H1 (cell line): ENCODE measurements at regions not wholly inside any gene's neighbourhood (a gene's known extent, or its start where the extent isn't known, plus 50 kb on each side); places are given as distances from the start of the nearest gene placed in this dataset.
"Not testable (repeated sequence)": the region's sequence is repeated elsewhere in the genome, so short reads cannot be mapped to it uniquely, and the experiment has no call there.

Experiments
- CTCF ChIA-PET: fragments of 300-600 bp; sonication (Branson Sonifier 250); formaldehyde crosslinking; loops from one replicate; lab custom pipeline; 2021; ENCODE audit not compliant: partially characterized antibody; lab: Charles Lee
- POLR2A ChIA-PET: fragments of 300-600 bp; sonication (Branson Sonifier 250); formaldehyde crosslinking; loops from one replicate; lab custom pipeline; 2021; ENCODE audit warnings: inconsistent platforms; ENCODE audit not compliant: partially characterized antibody; lab: Charles Lee
- DNase-seq, 2 experiments: peaks; one replicate each; pipeline versions ENCODE4 v3.0.0 to v3.0.0-alpha.2; 2010 to 2022; ENCODE audit warnings: low spot score in 2 of 2, low read depth in 1 of 2, mixed read lengths in 1 of 2
- FAIRE-seq: peaks from 2 replicates; lab custom pipeline; 2011; peaks lifted over from hg19 to GRCh38; lab: Jason Lieb, UNC
- H2AFZ ChIP-seq: 2 replicates; pipeline ENCODE4 v1.8.1; 2012; ENCODE audit warnings: low read length, inconsistent platforms
- H2AK5ac ChIP-seq: 2 replicates; pipeline ENCODE4 v1.6.1; 2013; ENCODE audit warnings: low read depth, low read length
- H2BK120ac ChIP-seq: replicated peaks from 2 replicates; pipeline ENCODE3; 2013; ENCODE audit warnings: low read depth, low read length, inconsistent platforms
- H2BK12ac ChIP-seq: 2 replicates; pipeline ENCODE4 v1.6.1; 2013; ENCODE audit warnings: low read depth, low read length
- H2BK15ac ChIP-seq: 2 replicates; pipeline ENCODE4 v1.6.1; 2013; ENCODE audit warnings: low read length
- H2BK20ac ChIP-seq: 2 replicates; pipeline ENCODE4 v1.6.1; 2013; ENCODE audit warnings: low read length
- H2BK5ac ChIP-seq: 2 replicates; pipeline ENCODE4 v1.6.1; 2013; ENCODE audit warnings: low read depth, low read length
- H3K14ac ChIP-seq: 2 replicates; pipeline ENCODE4 v1.6.1; 2013; ENCODE audit warnings: inconsistent platforms; ENCODE audit not compliant: insufficient read length
- H3K18ac ChIP-seq: 2 replicates; pipeline ENCODE4 v1.6.1; 2013; ENCODE audit warnings: low read length; ENCODE audit errors: extremely low read depth
- H3K23ac ChIP-seq: 2 replicates; pipeline ENCODE4 v1.6.1; 2013; ENCODE audit warnings: inconsistent platforms; ENCODE audit not compliant: insufficient read length
- H3K23me2 ChIP-seq: 2 replicates; pipeline ENCODE4 v1.6.1; 2013; ENCODE audit warnings: low read depth, low read length
- H3K27ac ChIP-seq: 2 replicates; pipeline ENCODE4 v1.6.1; 2011; ENCODE audit warnings: low read depth, low read length, inconsistent platforms
- H3K27me3 ChIP-seq, 4 experiments: replicated peaks in 1 of 4; 1 replicate in 1 of 4; 2 replicates in 3 of 4; pipeline versions ENCODE4 v1.6.1 to v1.8.1; 2011 to 2013; ENCODE audit warnings: low read length in 3 of 4, mild to moderate bottlenecking in 3 of 4, inconsistent platforms in 2 of 4, mixed read lengths in 2 of 4, moderate library complexity in 1 of 4; ENCODE audit not compliant: control insufficient read depth in 3 of 4, insufficient read depth in 3 of 4; ENCODE audit errors: extremely low read depth in 1 of 4
- H3K36me3 ChIP-seq, 4 experiments: 2 replicates each; pipeline versions ENCODE4 v1.6.1 to v1.8.1; 2011 to 2013; ENCODE audit warnings: mild to moderate bottlenecking in 4 of 4, low read length in 3 of 4, moderate library complexity in 2 of 4, control low read depth in 1 of 4, inconsistent platforms in 1 of 4; ENCODE audit not compliant: insufficient read depth in 4 of 4, control insufficient read depth in 2 of 4
- H3K4ac ChIP-seq: replicated peaks from 2 replicates; pipeline ENCODE3; 2013; ENCODE audit warnings: low read length, low read depth, mixed read lengths, inconsistent platforms; ENCODE audit not compliant: insufficient read length
- H3K4me1 ChIP-seq, 4 experiments: replicated peaks in 1 of 4; 1 replicate in 1 of 4; 2 replicates in 3 of 4; pipeline versions ENCODE4 v1.6.1 to v1.8.1; 2011 to 2013; ENCODE audit warnings: low read length in 3 of 4, inconsistent platforms in 2 of 4, mixed read lengths in 1 of 4; ENCODE audit not compliant: insufficient read depth in 4 of 4, control insufficient read depth in 3 of 4
- H3K4me2 ChIP-seq, 2 experiments: 2 replicates each; pipeline versions ENCODE4 v1.6.1 to v1.8.1; 2011 to 2013; ENCODE audit warnings: low read depth in 2 of 2, low read length in 2 of 2, control low read depth in 1 of 2, inconsistent platforms in 1 of 2, mild to moderate bottlenecking in 1 of 2; ENCODE audit not compliant: insufficient read depth in 1 of 2
- H3K4me3 ChIP-seq, 4 experiments: fragments of 200-600, 300-600 bp in 1 of 4; sonication (generic), shearing (Covaris generic), sonication (Bioruptor Twin) in 1 of 4; 2 replicates each; pipeline versions ENCODE4 v1.5.1 to v1.8.1; 2011 to 2016; ENCODE audit warnings: low read length in 4 of 4, low read depth in 3 of 4, control low read depth in 2 of 4, inconsistent platforms in 2 of 4, mild to moderate bottlenecking in 2 of 4, mixed read lengths in 1 of 4, moderate library complexity in 1 of 4; ENCODE audit not compliant: insufficient read depth in 2 of 4; ENCODE audit errors: extremely low read depth in 1 of 4
- H3K56ac ChIP-seq: replicated peaks from 2 replicates; pipeline ENCODE3; 2013; ENCODE audit warnings: low read depth, mild to moderate bottlenecking, mixed read lengths, low read length, inconsistent platforms; ENCODE audit not compliant: insufficient read length
- H3K79me1 ChIP-seq: 2 replicates; pipeline ENCODE4 v1.6.1; 2013; ENCODE audit warnings: low read depth, low read length, control low read depth
- H3K79me2 ChIP-seq, 2 experiments: 2 replicates each; pipeline versions ENCODE4 v1.6.1 to v1.8.1; 2012 to 2013; ENCODE audit warnings: low read length in 2 of 2, mild to moderate bottlenecking in 2 of 2, inconsistent platforms in 1 of 2; ENCODE audit not compliant: insufficient read depth in 2 of 2, control insufficient read depth in 1 of 2
- H3K9ac ChIP-seq, 4 experiments: replicated peaks in 1 of 4; 1 replicate in 1 of 4; 2 replicates in 3 of 4; pipeline versions ENCODE4 v1.6.1 to v1.8.1; 2011 to 2013; ENCODE audit warnings: low read depth in 3 of 4, low read length in 3 of 4, control low read depth in 2 of 4, mild to moderate bottlenecking in 2 of 4, moderate library complexity in 2 of 4, inconsistent platforms in 1 of 4; ENCODE audit errors: extremely low read depth in 1 of 4
- H3K9me3 ChIP-seq, 2 experiments: 2 replicates each; pipeline versions ENCODE4 v1.6.1 to v1.8.1; 2012 to 2013; ENCODE audit warnings: mild to moderate bottlenecking in 2 of 2, moderate library complexity in 2 of 2, control low read depth in 1 of 2, inconsistent platforms in 1 of 2, low read depth in 1 of 2, low read length in 1 of 2, mixed read lengths in 1 of 2; ENCODE audit not compliant: insufficient read depth in 2 of 2
- H4K20me1 ChIP-seq, 2 experiments: replicated peaks in 1 of 2; 2 replicates each; pipeline versions ENCODE3 to v1.8.1; 2011 to 2013; ENCODE audit warnings: inconsistent platforms in 2 of 2, low read length in 2 of 2, mild to moderate bottlenecking in 1 of 2; ENCODE audit not compliant: insufficient read depth in 2 of 2, control insufficient read depth in 1 of 2
- H4K5ac ChIP-seq: 2 replicates; pipeline ENCODE4 v1.6.1; 2013; ENCODE audit warnings: low read length, low read depth, mixed read lengths, inconsistent platforms; ENCODE audit not compliant: insufficient read length
- H4K8ac ChIP-seq: 2 replicates; pipeline ENCODE4 v1.8.0; 2013; ENCODE audit warnings: mild to moderate bottlenecking, moderate library complexity, low read length, inconsistent platforms; ENCODE audit not compliant: insufficient read depth; ENCODE audit errors: extremely low read depth
- H4K91ac ChIP-seq: replicated peaks from 2 replicates; pipeline ENCODE3; 2013; ENCODE audit warnings: low read length, mixed read lengths, inconsistent platforms; ENCODE audit not compliant: insufficient read length
- TEAD4 ChIP-seq: IDR thresholded peaks from 2 replicates; pipeline ENCODE4 v1.6.1; 2012; ENCODE audit warnings: low read depth, low read length, inconsistent platforms, mixed read lengths
- WGBS, 2 experiments: shearing (Covaris generic) in 1 of 2; methylation state at CpG; one replicate each; pipeline versions ENCODE4 v1.1.6 to v1.1.7; 2013 to 2015; ENCODE audit warnings: low lambda C conversion rate in 2 of 2, mixed read lengths in 2 of 2, inconsistent platforms in 1 of 2, low coverage in 1 of 2, missing lambda C conversion rate in 1 of 2; ENCODE audit not compliant: insufficient replicate concordance in 2 of 2, insufficient coverage in 1 of 2, insufficient read length in 1 of 2; ENCODE audit errors: extremely low coverage in 1 of 2, missing lambda C conversion rate in 1 of 2; 5-methylcytosine and 5-hydroxymethylcytosine counted together

DNA sequence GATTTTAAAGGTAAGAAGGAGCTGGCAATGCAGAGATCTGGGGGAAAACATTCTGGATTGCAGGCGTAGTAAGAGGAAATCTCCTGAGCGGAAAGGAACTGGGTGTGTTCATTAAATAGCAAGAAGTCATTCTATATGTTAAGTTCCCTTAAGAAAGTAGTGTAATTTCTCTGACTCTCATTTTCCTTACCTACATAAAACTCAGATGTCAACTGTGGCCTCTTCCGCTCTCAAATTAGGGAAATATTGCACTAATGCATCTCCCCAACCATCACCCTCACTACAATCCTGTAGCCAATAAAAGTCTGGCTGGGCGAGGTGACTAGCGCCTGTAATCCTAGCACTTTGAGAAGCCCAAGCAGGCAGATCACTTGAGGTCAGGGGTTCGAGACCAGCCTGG, 89.0 kb upstream of the CDC42EP3 start (continued):
- TF ChIP-seq TEAD4, result no peak

DNA sequence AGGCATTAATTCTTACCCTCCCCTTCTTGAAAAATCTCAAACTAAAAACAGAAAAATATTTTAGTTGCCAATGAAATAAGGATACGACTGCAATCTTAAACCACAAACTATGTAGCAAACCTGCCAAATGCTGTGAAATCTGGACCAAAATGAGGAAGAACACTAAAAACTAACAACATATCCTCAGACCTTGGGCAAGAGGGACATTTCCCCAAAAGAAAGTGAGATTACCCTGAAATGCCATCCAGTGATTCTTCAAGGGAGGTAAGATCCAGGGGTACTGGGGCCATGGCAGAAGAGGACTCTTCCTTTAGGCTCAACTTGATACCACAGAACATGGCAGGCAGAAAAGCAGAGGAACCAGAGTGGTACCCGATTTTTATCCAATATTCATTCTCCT, 90.8 kb upstream of the CDC42EP3 start:
- H3K79me1 ChIP-seq, H2BK15ac ChIP-seq, H4K20me1 ChIP-seq, H3K56ac ChIP-seq, H3K9me3 ChIP-seq, H2BK5ac ChIP-seq, H2BK12ac ChIP-seq, H3K4me1 ChIP-seq, H3K9ac ChIP-seq, H3K14ac ChIP-seq, H4K91ac ChIP-seq, H4K5ac ChIP-seq, H3K79me2 ChIP-seq, H2AK5ac ChIP-seq, H3K4me3 ChIP-seq, H2BK120ac ChIP-seq, H3K18ac ChIP-seq, H2BK20ac ChIP-seq, POLR2A ChIA-PET, H3K23me2 ChIP-seq, FAIRE-seq, H3K4ac ChIP-seq, H3K4me2 ChIP-seq, H4K8ac ChIP-seq, H3K36me3 ChIP-seq, H3K27me3 ChIP-seq, H2AFZ ChIP-seq, H3K23ac ChIP-seq, H3K27ac ChIP-seq, DNase-seq: not testable (repeated sequence)
- 97% methylated on average over 2 of the region's 2 CpGs; no CpG with 5 or more reads in 1 of the 2 experiments for WGBS, 2 experiments
- CTCF ChIA-PET, result interaction anchor here (1.4 kb wide), 1 partner anchor 348 kb away, joined by 5 read pairs; no protein-coding TSS in a partner anchor
